K562 (cell line): ENCODE measurements at regions not wholly inside any gene's neighbourhood (a gene's known extent, or its start where the extent isn't known, plus 50 kb on each side); places are given as distances from the start of the nearest gene placed in this dataset.

Experiments
- ATAC-seq: fragments of 200-7000 bp; cut with Tn5 transposase; 3 replicates; pipeline ENCODE4 v1.9.1; 2020; ENCODE audit warnings: moderate library complexity
- BruUV-seq: library from RNA; stranded (reverse); fragments of 400-500 nt; replicated peaks from 2 replicates; lab custom pipeline; 2021; lab: Mats Ljungman, UMichigan
- CTCF ChIA-PET: fragments of 300-600 bp; formaldehyde crosslinking; extraction: SDS; loops from one replicate; lab custom pipeline; 2021; ENCODE audit warnings: low intra/inter-chr PET ratio; lab: Yijun Ruan, JAX
- POLR2A ChIA-PET: fragments of 300-600, 350-650 bp; sonication (Branson Sonifier 250); formaldehyde crosslinking; extraction: SDS; loops from one replicate; lab custom pipeline; 2021; ENCODE audit warnings: antibody characterized with exemption, inconsistent platforms; lab: Yijun Ruan, JAX
- DNase-seq, 4 experiments: peaks; one replicate each; pipeline versions ENCODE4 v3.0.0 to v3.0.0-alpha.2; 2011 to 2018; ENCODE audit warnings: low spot score in 3 of 4, mixed read lengths in 3 of 4; ENCODE audit errors: extremely low read depth in 1 of 4
- FAIRE-seq: peaks from 2 replicates; lab custom pipeline; 2011; peaks lifted over from hg19 to GRCh38; lab: Jason Lieb, UNC
- H2AFZ ChIP-seq: 2 replicates; pipeline ENCODE4 v1.6.0; 2011; ENCODE audit warnings: low read depth, low read length, control low read depth, inconsistent platforms
- H3K27ac ChIP-seq: fragments of 200-600 bp; 3 replicates; pipeline ENCODE4 v1.8.0; 2011; ENCODE audit warnings: low read depth, mild to moderate bottlenecking, control low read depth, inconsistent platforms, low read length, moderate library complexity, mixed read lengths; ENCODE audit errors: extremely low read depth
- H3K27me3 ChIP-seq, 2 experiments: fragments of 300-600 bp in 1 of 2; 2 replicates in 1 of 2; 3 replicates in 1 of 2; pipeline versions ENCODE4 v1.6.0 to v1.8.0; 2011; ENCODE audit warnings: inconsistent platforms in 2 of 2, low read length in 2 of 2, mild to moderate bottlenecking in 1 of 2, mixed read lengths in 1 of 2, moderate library complexity in 1 of 2; ENCODE audit not compliant: control insufficient read depth in 2 of 2, insufficient read depth in 2 of 2
- H3K36me3 ChIP-seq: fragments of 300-600 bp; 3 replicates; pipeline ENCODE4 v1.8.0; 2011; ENCODE audit warnings: mild to moderate bottlenecking, low read length, inconsistent platforms; ENCODE audit not compliant: control insufficient read depth, insufficient read depth
- H3K4me1 ChIP-seq, 2 experiments: fragments of 200-600 bp in 1 of 2; replicated peaks in 1 of 2; 2 replicates in 1 of 2; 3 replicates in 1 of 2; pipeline versions ENCODE4 v1.5.1 to v1.8.0; 2011; ENCODE audit warnings: inconsistent platforms in 2 of 2, low read length in 2 of 2, mild to moderate bottlenecking in 1 of 2, mixed read lengths in 1 of 2, moderate library complexity in 1 of 2; ENCODE audit not compliant: control insufficient read depth in 2 of 2, insufficient read depth in 2 of 2
- H3K4me2 ChIP-seq: 2 replicates; pipeline ENCODE4 v1.6.1; 2011; ENCODE audit warnings: low read length, control low read depth, inconsistent platforms, mixed read lengths; ENCODE audit not compliant: insufficient read depth
- H3K4me3 ChIP-seq: fragments of 200-600 bp; sonication (generic), shearing (Covaris generic); 2 replicates; pipeline ENCODE4 v1.5.1; 2016; ENCODE audit warnings: control low read depth, inconsistent platforms
- H3K79me2 ChIP-seq: fragments of 200-600 bp; 3 replicates; pipeline ENCODE4 v1.8.0; 2011; ENCODE audit warnings: low read length, inconsistent platforms; ENCODE audit not compliant: control insufficient read depth, insufficient read depth
- H3K9ac ChIP-seq, 2 experiments: 2 replicates each; pipeline versions ENCODE4 v1.6.0 to v1.6.1; 2011; ENCODE audit warnings: low read depth in 2 of 2, low read length in 2 of 2, control low read depth in 1 of 2, inconsistent platforms in 1 of 2, mild to moderate bottlenecking in 1 of 2, mixed read lengths in 1 of 2; ENCODE audit not compliant: insufficient read depth in 1 of 2
- H3K9me1 ChIP-seq: one replicate; pipeline ENCODE4 v1.6.0; 2011; ENCODE audit warnings: inconsistent platforms, mild to moderate bottlenecking, low read length, moderate library complexity; ENCODE audit not compliant: control insufficient read depth, insufficient read depth
- H3K9me3 ChIP-seq: replicated peaks from 2 replicates; pipeline ENCODE4 v1.5.1; 2011; ENCODE audit warnings: low read depth, low read length, inconsistent platforms; ENCODE audit not compliant: control insufficient read depth, insufficient read depth
- H4K20me1 ChIP-seq: replicated peaks from 2 replicates; pipeline ENCODE4 v1.6.1; 2011; ENCODE audit warnings: low read length, inconsistent platforms, mixed read lengths; ENCODE audit not compliant: control insufficient read depth, insufficient read depth
- FOSL1 ChIP-seq: fragments of 200-800 bp; sonication (Bioruptor generic); conservative IDR thresholded peaks from 2 replicates; pipeline ENCODE4 v1.6.1; 2016; ENCODE audit warnings: missing genetic modification characterization, missing compliant biosample characterization
- MEF2D ChIP-seq: conservative IDR thresholded peaks from 2 replicates; pipeline ENCODE4 v1.6.1; 2016; ENCODE audit warnings: low read depth, missing genetic modification characterization, missing compliant biosample characterization
- STAT6 ChIP-seq: sonication (generic); formaldehyde crosslinking; IDR thresholded peaks from 2 replicates; pipeline ENCODE4 v1.8.1; 2023; ENCODE audit warnings: mild to moderate bottlenecking, missing genetic modification reagents
- YY1 ChIP-seq, 3 experiments: IDR thresholded peaks; 2 replicates each; pipeline ENCODE4 v1.6.1; 2011; ENCODE audit warnings: low read length in 2 of 3, mild to moderate bottlenecking in 2 of 3, moderate library complexity in 2 of 3, borderline replicate concordance in 1 of 3, control low read depth in 1 of 3, low read depth in 1 of 3; ENCODE audit not compliant: insufficient read depth in 3 of 3, insufficient replicate concordance in 2 of 3, control insufficient read depth in 1 of 3, insufficient read length in 1 of 3; ENCODE audit errors: extremely low read depth in 1 of 3
- ZNF146 ChIP-seq: IDR thresholded peaks from one replicate; pipeline ENCODE4 v1.6.1; 2018; ENCODE audit warnings: missing compliant biosample characterization; ENCODE audit not compliant: unreplicated experiment
- ZNF655 ChIP-seq: fragments of 250-450 bp; sonication (Bioruptor Pico); IDR thresholded peaks from 2 replicates; pipeline ENCODE4 v1.5.0; 2021
- WGBS: fragments of 100-300 bp; shearing (Covaris generic); methylation state at CpG from one replicate; pipeline ENCODE4 v1.1.6; 2016; ENCODE audit warnings: low coverage, mixed read lengths; ENCODE audit not compliant: insufficient coverage; ENCODE audit errors: missing lambda C conversion rate; 5-methylcytosine and 5-hydroxymethylcytosine counted together
- in situ Hi-C: fragments of 300-500 bp; cut with MboI; formaldehyde crosslinking; loops from 4 replicates; pipeline ENCODE4 v1.15.0; 2018; ENCODE audit warnings: inconsistent platforms, mixed read lengths
- intact Hi-C: fragments of 100-400 bp; cut with micrococcal nuclease; formaldehyde crosslinking; loops from 2 replicates; pipeline ENCODE4 v1.14.2; 2022

- no TSS peak for BruUV-seq
- CTCF ChIA-PET = no interaction called here
- H3K9me3 ChIP-seq = no peaks in the 10 kb centered on the region
- H3K9ac ChIP-seq = no peak overlapping the region
- H3K4me1 ChIP-seq = peaks cover 0 to 9% of the 10 kb centered on the region in 2 experiments; a peak in 1 of 5 replicates
- ATAC-seq (no peak), DNase-seq (peak in 1 of 4 experiments; percentile 29), FAIRE-seq (peak; percentile 75)
- 41% methylated on average over 6 of the region's 6 CpGs for WGBS
- H3K36me3 ChIP-seq = no peaks in the 10 kb centered on the region
- no peak overlapping the region; the same call in 2 of the 3 replicates for H3K27ac ChIP-seq
- no peaks in the 10 kb centered on the region for H3K27me3 ChIP-seq
- H3K4me3 ChIP-seq = no peak overlapping the region
- POLR2A ChIA-PET = interaction anchor here (1.6 kb wide), 1 partner anchor 15 kb away, joined by 3 read pairs; no protein-coding TSS in a partner anchor
- no peaks in the 10 kb centered on the region for H3K79me2 ChIP-seq
- no peaks in the 10 kb centered on the region for H3K9me1 ChIP-seq
- no peaks in the 10 kb centered on the region for H4K20me1 ChIP-seq
- in situ Hi-C loops = no loop called here
- no peak for TF ChIP-seq MEF2D (tag)
- peak; percentile 53 for TF ChIP-seq FOSL1
- TF ChIP-seq, all 486 proteins: peak for 1
- Histone ChIP-seq H3K4me2 (no peak overlapping the region), H2AFZ (peak overlapping the region; percentile 7; the same call in 1 of the 2 replicates)
- intact Hi-C loops = no loop called here
Measured at GRCh38 chr4:186781032-186781917, 57.6 kb upstream of the FAT1 start.

GRCh38 chr4:186782302-186782701, 58.6 kb upstream of the FAT1 start:
- intact Hi-C loops (no loop called here), in situ Hi-C loops (no loop called here)
- POLR2A ChIA-PET = interaction anchor here (0.6 kb wide), 1 partner anchor 384 kb away, joined by 3 read pairs; no protein-coding TSS in a partner anchor
- no peaks in the 10 kb centered on the region for H3K36me3 ChIP-seq
- no peak overlapping the region for H3K9ac ChIP-seq
- H3K27me3 ChIP-seq = no peaks in the 10 kb centered on the region
- H3K27ac ChIP-seq = no peak overlapping the region
- peaks cover 0 to 9% of the 10 kb centered on the region in 2 experiments; a peak in 1 of 5 replicates for H3K4me1 ChIP-seq
- no peak overlapping the region for H2AFZ ChIP-seq
- FAIRE-seq = no peak
- H3K4me2 ChIP-seq = no peak overlapping the region
- H3K4me3 ChIP-seq = no peak overlapping the region
- CTCF ChIA-PET = no interaction called here
- H3K9me3 ChIP-seq = no peaks in the 10 kb centered on the region
- no peaks in the 10 kb centered on the region for H4K20me1 ChIP-seq
- no TSS peak for BruUV-seq
- no peaks in the 10 kb centered on the region for H3K79me2 ChIP-seq
- no peak for ATAC-seq
- no peak for DNase-seq
- WGBS = 57% methylated on average over 5 of the region's 5 CpGs
- no peaks in the 10 kb centered on the region for H3K9me1 ChIP-seq
- TF ChIP-seq ZNF146 = no peak
- TF ChIP-seq YY1 (IDR thresholded peaks at IDR 0.05; ENCODE audit: borderline replicate concordance in 1 of 3, control insufficient read depth in 1 of 3, extremely low read depth in 1 of 3, insufficient read depth in 3 of 3, insufficient read length in 1 of 3, insufficient replicate concordance in 2 of 3, low read depth in 1 of 3, low read length in 2 of 3) = no peak
- TF ChIP-seq ZNF655 = no peak
- TF ChIP-seq STAT6 (CRISPR knock-in tag) = no peak
